Large intestine (tissue), 3 donors: ENCODE measurements at regions not wholly inside any gene's neighbourhood (a gene's known extent, or its start where the extent isn't known, plus 50 kb on each side); places are given as distances from the start of the nearest gene placed in this dataset.

Experiments used
- DNase-seq, 2 donors: peaks; one replicate each; pipeline versions ENCODE4 v3.0.0 to v3.0.0-alpha.2; 2013
- H3K27ac ChIP-seq: one replicate; pipeline ENCODE4 v1.5.1; 2013; ENCODE audit warnings: low read length
- H3K27me3 ChIP-seq: 2 replicates; pipeline ENCODE4 v1.6.1; 2013; ENCODE audit warnings: low read length; ENCODE audit not compliant: control insufficient read depth, insufficient read depth
- H3K36me3 ChIP-seq: 2 replicates; pipeline ENCODE4 v1.6.1; 2013; ENCODE audit warnings: low read length; ENCODE audit not compliant: control insufficient read depth, insufficient read depth
- H3K4me1 ChIP-seq: one replicate; pipeline ENCODE4 v1.6.1; 2013; ENCODE audit warnings: low read length; ENCODE audit not compliant: control insufficient read depth, insufficient read depth
- H3K4me3 ChIP-seq: one replicate; pipeline ENCODE4 v1.5.1; 2013; ENCODE audit warnings: low read length
- H3K9me3 ChIP-seq: one replicate; pipeline ENCODE4 v1.6.1; 2013; ENCODE audit warnings: mild to moderate bottlenecking, low read depth, low read length, moderate library complexity; ENCODE audit not compliant: control insufficient read depth
- WGBS: methylation state at CpG from one replicate; pipeline ENCODE4 v1.1.5; 2013; ENCODE audit warnings: low lambda C conversion rate; ENCODE audit not compliant: insufficient coverage; 5-methylcytosine and 5-hydroxymethylcytosine counted together

DNA sequence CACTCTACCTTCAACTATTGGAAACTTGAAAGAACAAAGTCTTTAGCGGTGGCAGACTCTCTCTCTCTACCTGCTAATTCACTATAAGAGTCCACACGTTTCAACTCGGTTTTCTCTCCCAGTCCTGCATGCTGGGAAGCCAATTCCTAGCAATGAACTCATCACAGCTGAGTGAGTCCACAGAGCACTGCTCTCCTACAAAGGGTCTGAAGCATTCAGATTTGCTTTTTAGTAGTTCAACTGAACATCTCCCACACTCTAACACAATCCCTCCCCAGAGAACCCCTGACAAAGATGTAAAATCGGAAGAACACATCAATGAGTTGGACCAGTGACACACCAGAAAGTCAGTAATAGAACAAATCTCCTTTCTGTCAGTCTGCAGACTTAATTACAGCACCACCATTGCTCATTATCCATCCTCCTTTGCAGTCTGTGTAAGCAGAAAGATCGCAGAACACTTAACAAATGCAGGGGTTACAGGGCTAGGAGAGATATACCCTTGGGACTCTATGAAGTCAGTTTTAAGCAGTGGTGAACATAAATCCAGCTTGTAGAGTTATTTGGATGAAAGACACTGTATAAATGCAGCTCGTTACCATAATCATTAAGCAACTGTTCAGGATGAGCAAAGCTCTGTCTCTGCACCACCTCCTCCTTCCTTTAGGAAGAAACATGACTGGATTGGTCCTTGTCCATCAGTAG is 353.4 kb upstream of the GRIA1 start:
- Histone ChIP-seq H3K4me3 (no peak overlapping the region), H3K27ac (no peak overlapping the region), H3K27me3 (no peaks in the 10 kb centered on the region), H3K4me1 (no peaks in the 10 kb centered on the region), H3K9me3 (no peaks in the 10 kb centered on the region), H3K36me3 (no peaks in the 10 kb centered on the region)
- WGBS: no CpG with 5 or more reads among the region's 6 CpGs
- no peak for DNase-seq

GRCh38 chr5:153147891-153148623 is 342.4 kb upstream of the GRIA1 start:
- no CpG with 5 or more reads among the region's 7 CpGs for WGBS
- Histone ChIP-seq H3K36me3 (no peaks in the 10 kb centered on the region), H3K9me3 (peaks cover 4% of the 10 kb centered on the region), H3K27me3 (no peaks in the 10 kb centered on the region), H3K27ac (no peak overlapping the region), H3K4me1 (no peaks in the 10 kb centered on the region), H3K4me3 (no peak overlapping the region)
- DNase-seq: peak; percentile 6 to 31

GRCh38 chr5:153148624-153148976 is 341.9 kb upstream of the GRIA1 start:
- H3K27ac ChIP-seq: no peak overlapping the region
- WGBS: 28% methylated on average over 3 of the region's 4 CpGs
- no peaks in the 10 kb centered on the region for H3K27me3 ChIP-seq
- no peak for DNase-seq
- H3K36me3 ChIP-seq: no peaks in the 10 kb centered on the region
- no peaks in the 10 kb centered on the region for H3K4me1 ChIP-seq
- H3K9me3 ChIP-seq: peaks cover under 1% of the 10 kb centered on the region
- H3K4me3 ChIP-seq: no peak overlapping the region

GRCh38 chr5:153151558-153151957 is 338.9 kb upstream of the GRIA1 start:
- Histone ChIP-seq H3K9me3 (no peaks in the 10 kb centered on the region), H3K4me3 (no peak overlapping the region), H3K27ac (no peak overlapping the region), H3K27me3 (no peaks in the 10 kb centered on the region), H3K36me3 (no peaks in the 10 kb centered on the region), H3K4me1 (no peaks in the 10 kb centered on the region)
- no peak for DNase-seq

DNA sequence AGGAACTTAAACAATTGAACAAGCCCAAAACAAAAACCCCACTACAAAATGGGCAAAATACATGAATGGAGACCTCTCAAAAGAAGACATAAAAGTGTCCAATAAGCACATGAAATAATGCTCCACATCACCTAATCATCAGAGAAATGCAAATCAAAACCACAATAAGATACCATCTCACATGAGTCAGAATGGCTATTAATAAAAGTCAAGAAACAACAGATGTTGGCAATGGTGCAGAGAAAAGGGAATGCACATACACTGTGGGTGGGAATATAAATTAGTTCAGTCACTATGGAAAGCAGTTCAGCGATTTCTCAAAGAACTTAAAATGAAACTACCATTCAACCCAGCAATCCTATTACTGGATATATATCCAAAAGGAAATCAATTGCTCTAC is 337.4 kb upstream of the GRIA1 start:
- no CpG with 5 or more reads among the region's 1 CpG for WGBS
- no peaks in the 10 kb centered on the region for H3K9me3 ChIP-seq
- H3K27ac ChIP-seq: no peak overlapping the region
- DNase-seq: no peak
- H3K36me3 ChIP-seq: no peaks in the 10 kb centered on the region
- no peaks in the 10 kb centered on the region for H3K27me3 ChIP-seq
- no peak overlapping the region for H3K4me3 ChIP-seq
- H3K4me1 ChIP-seq: no peaks in the 10 kb centered on the region

DNA sequence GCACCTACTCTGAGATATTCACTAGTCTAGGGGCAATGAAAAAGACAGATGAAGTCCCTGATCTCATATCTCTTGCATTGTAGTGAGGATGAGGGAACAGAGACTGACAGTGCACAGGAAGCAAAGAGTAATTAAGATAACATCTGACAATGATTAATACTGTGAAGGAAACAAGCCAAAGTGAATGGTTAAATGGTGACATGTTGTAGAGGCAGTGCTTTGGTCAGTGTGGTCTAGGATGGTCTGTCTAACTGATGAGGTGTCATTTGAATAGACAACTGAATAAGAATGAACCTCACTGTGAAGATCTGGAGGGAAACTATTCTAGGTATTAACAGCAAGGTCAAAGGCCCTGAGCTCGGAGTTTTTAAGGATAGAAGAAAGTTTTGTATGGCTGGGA is 333.3 kb upstream of the GRIA1 start:
- DNase-seq: no peak
- Histone ChIP-seq H3K27ac (no peak overlapping the region), H3K4me3 (no peak overlapping the region), H3K4me1 (no peaks in the 10 kb centered on the region), H3K9me3 (no peaks in the 10 kb centered on the region), H3K27me3 (no peaks in the 10 kb centered on the region), H3K36me3 (no peaks in the 10 kb centered on the region)
- WGBS: no CpG with 5 or more reads among the region's 1 CpG

DNA sequence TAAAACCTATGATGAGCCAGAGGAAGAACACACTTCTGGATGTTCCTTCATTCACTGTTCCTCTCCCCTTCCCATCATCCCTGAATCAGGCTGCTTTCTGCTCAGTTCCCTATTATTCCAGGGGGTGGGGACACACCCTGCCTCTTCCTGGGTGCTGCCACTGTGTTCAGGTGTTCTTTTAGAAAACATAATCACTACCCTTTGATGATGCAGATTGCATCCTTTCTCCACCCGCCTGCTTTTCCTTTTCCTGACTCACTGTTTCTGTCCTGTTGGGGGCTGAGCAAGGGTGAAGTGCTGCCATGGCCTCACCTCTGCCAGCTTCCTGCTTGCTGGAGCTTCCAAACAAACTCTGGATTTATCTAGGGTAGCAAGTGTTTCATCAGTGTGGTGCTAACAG is 331.9 kb upstream of the GRIA1 start:
- Histone ChIP-seq H3K27me3 (no peaks in the 10 kb centered on the region), H3K4me3 (no peak overlapping the region), H3K36me3 (no peaks in the 10 kb centered on the region), H3K4me1 (no peaks in the 10 kb centered on the region), H3K9me3 (no peaks in the 10 kb centered on the region), H3K27ac (no peak overlapping the region)
- DNase-seq: no peak
- WGBS: no CpG with 5 or more reads among the region's 1 CpG

DNA sequence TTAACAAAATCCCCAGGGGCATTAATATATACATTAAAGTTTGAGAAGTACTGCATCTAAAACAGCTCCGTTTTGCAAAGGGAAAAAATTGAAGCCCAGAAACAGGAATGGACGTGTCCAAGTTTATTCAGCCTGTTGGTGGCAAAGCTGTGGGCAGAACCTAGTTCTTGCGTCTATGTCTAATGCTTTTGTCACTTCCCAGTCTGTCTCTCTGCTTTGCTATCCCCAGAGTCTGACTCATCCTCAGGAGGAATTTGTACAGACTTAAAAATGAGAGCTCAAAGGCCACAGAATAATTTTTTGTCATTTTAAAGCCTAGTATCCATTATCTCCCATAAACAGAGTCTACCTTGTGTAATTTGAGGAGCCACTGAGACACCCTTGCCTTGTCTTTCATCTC is 330.9 kb upstream of the GRIA1 start:
- WGBS: 0% methylated on average over 1 of the region's 3 CpGs
- H3K4me3 ChIP-seq: no peak overlapping the region

DNA sequence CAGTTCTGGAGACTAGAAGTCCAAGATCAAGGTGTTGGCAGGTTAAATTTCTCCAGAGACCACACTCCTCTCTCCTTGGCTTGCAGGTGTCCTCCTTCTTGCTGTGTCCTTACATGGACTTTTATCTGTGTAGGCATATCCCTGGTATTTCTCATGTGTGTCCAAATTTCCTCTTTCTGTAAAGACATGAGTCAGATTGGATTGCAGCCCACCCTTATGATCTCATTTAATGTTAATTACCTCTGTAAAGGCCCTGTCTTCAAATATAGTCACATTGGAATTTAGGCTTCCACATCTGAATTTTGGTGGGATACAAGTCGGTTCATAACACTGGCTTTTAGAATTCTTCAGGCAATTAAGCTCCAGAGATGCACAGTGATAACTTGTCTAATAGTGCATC is 322.2 kb upstream of the GRIA1 start:
- DNase-seq: no peak
- no peak overlapping the region for H3K4me3 ChIP-seq
- H3K9me3 ChIP-seq: no peaks in the 10 kb centered on the region
- WGBS: 100% methylated on average over 1 of the region's 1 CpG
- H3K36me3 ChIP-seq: no peaks in the 10 kb centered on the region
- no peak overlapping the region for H3K27ac ChIP-seq
- no peaks in the 10 kb centered on the region for H3K4me1 ChIP-seq
- no peaks in the 10 kb centered on the region for H3K27me3 ChIP-seq

More for the DNA sequence above, 330.9 kb upstream of the GRIA1 start:
- Histone ChIP-seq H3K9me3 (no peaks in the 10 kb centered on the region), H3K36me3 (no peaks in the 10 kb centered on the region), H3K27ac (no peak overlapping the region), H3K27me3 (no peaks in the 10 kb centered on the region), H3K4me1 (no peaks in the 10 kb centered on the region)
- no peak for DNase-seq

GRCh38 chr5:153187503-153187902 is 303.0 kb upstream of the GRIA1 start:
- Histone ChIP-seq H3K4me3 (no peak overlapping the region), H3K27me3 (no peaks in the 10 kb centered on the region), H3K27ac (no peak overlapping the region), H3K36me3 (no peaks in the 10 kb centered on the region), H3K4me1 (no peaks in the 10 kb centered on the region), H3K9me3 (no peaks in the 10 kb centered on the region)
- 100% methylated on average over 1 of the region's 1 CpG for whole genome bisulfite sequencing
- no peak for DNase-seq

- no peak for DNase-seq
- no peaks in the 10 kb centered on the region for H3K36me3 ChIP-seq
- H3K4me1 ChIP-seq: no peaks in the 10 kb centered on the region
- H3K27ac ChIP-seq: no peak overlapping the region
- WGBS: 100% methylated on average over 1 of the region's 3 CpGs
- H3K9me3 ChIP-seq: no peaks in the 10 kb centered on the region
- no peak overlapping the region for H3K4me3 ChIP-seq
- H3K27me3 ChIP-seq: no peaks in the 10 kb centered on the region
These were observed 284.1 kb upstream of the GRIA1 start for GRCh38 chr5:153206361-153206760.
